GM12892 (cell line): ENCODE measurements at regions not wholly inside any gene's neighbourhood (a gene's known extent, or its start where the extent isn't known, plus 50 kb on each side); places are given as distances from the start of the nearest gene placed in this dataset.

ENCODE experiments used
- POLR2A ChIP-seq: IDR thresholded peaks from 2 replicates; pipeline ENCODE4 v1.6.1; 2011; ENCODE audit warnings: low read depth, low read length, control low read depth
- POLR2AphosphoS5 ChIP-seq: IDR thresholded peaks from 2 replicates; pipeline ENCODE4 v1.6.1; 2011; ENCODE audit warnings: low read depth, low read length, control low read depth
- TAF1 ChIP-seq: IDR thresholded peaks from 2 replicates; pipeline ENCODE4 v1.6.1; 2011; ENCODE audit warnings: low read depth, mild to moderate bottlenecking, control low read depth, low read length, borderline replicate concordance

DNA sequence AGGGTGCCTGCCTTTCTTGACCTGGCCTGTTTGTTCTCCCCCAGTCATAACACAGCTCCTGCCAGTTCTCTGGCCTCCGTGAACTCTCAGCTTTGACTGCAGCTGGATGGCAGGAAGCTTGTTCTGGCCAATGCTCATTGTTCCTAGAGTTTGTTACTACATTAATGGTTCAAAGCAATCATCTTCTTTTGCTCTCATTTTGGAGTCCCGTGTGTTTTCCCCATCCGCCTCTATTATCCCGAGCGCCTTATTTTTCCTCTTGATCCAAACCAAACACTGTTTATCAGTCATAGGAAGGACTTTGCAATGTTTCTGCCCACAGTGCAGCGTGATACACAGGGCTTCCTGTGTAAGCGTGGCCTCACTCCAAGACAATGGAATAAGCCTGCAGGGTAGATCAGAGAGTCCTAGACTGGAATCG, 184.3 kb upstream of the APCDD1 start:
- TF ChIP-seq POLR2A = no peak
- no peak for TF ChIP-seq POLR2AphosphoS5
- no peak for TF ChIP-seq TAF1
